Gastroesophageal sphincter (tissue), 2 donors: ENCODE measurements at regions not wholly inside any gene's neighbourhood (a gene's known extent, or its start where the extent isn't known, plus 50 kb on each side); places are given as distances from the start of the nearest gene placed in this dataset.

Experiments
- POLR2A ChIP-seq, 2 donors: fragments of 450-650 bp; IDR thresholded peaks; one replicate each; pipeline ENCODE4 v1.6.1; 2017; ENCODE audit warnings: antibody characterized with exemption in 2 of 2, mild to moderate bottlenecking in 2 of 2, moderate library complexity in 1 of 2
- POLR2AphosphoS5 ChIP-seq: sonication (generic); formaldehyde crosslinking; IDR thresholded peaks from one replicate; pipeline ENCODE4 v1.6.1; 2017; ENCODE audit warnings: antibody characterized with exemption

DNA sequence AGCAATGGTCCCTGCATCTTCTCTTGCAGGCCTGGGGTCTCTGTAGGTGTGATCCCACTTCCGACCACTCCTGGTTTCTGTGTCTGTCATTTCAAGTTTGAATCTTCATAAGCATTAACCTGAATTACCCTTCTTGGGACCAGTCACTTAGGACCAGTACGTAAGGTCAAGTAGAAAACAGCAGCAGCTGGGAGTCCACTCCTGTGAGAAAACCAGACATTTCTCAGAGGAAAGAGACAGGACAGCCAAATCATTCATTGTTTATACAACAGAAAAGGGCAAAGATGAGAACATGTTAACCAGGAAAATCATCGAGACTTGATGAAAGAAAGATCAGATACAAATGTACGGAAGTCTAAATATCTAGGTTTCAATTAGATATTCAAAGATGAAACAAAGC is 163.0 kb downstream of the MREG start:
- TF ChIP-seq POLR2A (IDR thresholded peaks at IDR 0.05), result no peak
- no peak for TF ChIP-seq POLR2AphosphoS5
